NCI-H524 (cell line): ENCODE measurements at regions not wholly inside any gene's neighbourhood (a gene's known extent, or its start where the extent isn't known, plus 50 kb on each side); places are given as distances from the start of the nearest gene placed in this dataset.
"Not testable (repeated sequence)": the region's sequence is repeated elsewhere in the genome, so short reads cannot be mapped to it uniquely, and the experiment has no call there.

ENCODE experiments used
- DNase-seq, 2 experiments: peaks; one replicate each; lab custom pipeline; 2025; lab: John Stamatoyannopoulos, UW

GRCh38 chr5:68803881-68804319, 289.9 kb upstream of the SLC30A5 start:
- DNase-seq: peak; percentile 37 to 75

GRCh38 chr5:68804343-68804742, 289.5 kb upstream of the SLC30A5 start:
- no peak for DNase-seq

GRCh38 chr5:68805444-68805843, 288.4 kb upstream of the SLC30A5 start:
- DNase-seq: no peak

GRCh38 chr5:68817632-68818031, 276.2 kb upstream of the SLC30A5 start:
- no peak for DNase-seq

- DNase-seq: no peak
Observed at GRCh38 chr5:68818057-68818695, 275.6 kb upstream of the SLC30A5 start.

- peak in 1 of 2 experiments; percentile 46 for DNase-seq
Observed at GRCh38 chr5:68818870-68819269, 274.9 kb upstream of the SLC30A5 start.

GRCh38 chr5:68821056-68821455, 272.8 kb upstream of the SLC30A5 start:
- no peak for DNase-seq

GRCh38 chr5:68822796-68823195, 271.0 kb upstream of the SLC30A5 start:
- DNase-seq: no peak

GRCh38 chr5:68823301-68823700, 270.5 kb upstream of the SLC30A5 start:
- no peak for DNase-seq

- no peak for DNase-seq
Observed at GRCh38 chr5:68830377-68830898, 263.4 kb upstream of the SLC30A5 start.

GRCh38 chr5:68834491-68834981, 259.3 kb upstream of the SLC30A5 start:
- DNase-seq: no peak

- no peak for DNase-seq
Observed at GRCh38 chr5:68838157-68838718, 255.6 kb upstream of the SLC30A5 start.

GRCh38 chr5:68839019-68839552, 254.7 kb upstream of the SLC30A5 start:
- DNase-seq: no peak

GRCh38 chr5:68843624-68844364, 250.0 kb upstream of the SLC30A5 start:
- DNase-seq: peak in 1 of 2 experiments; percentile 35

GRCh38 chr5:68845131-68845530, 248.7 kb upstream of the SLC30A5 start:
- no peak for DNase-seq

- DNase-seq: no peak
Observed at GRCh38 chr5:68846828-68847227, 247.0 kb upstream of the SLC30A5 start.

GRCh38 chr5:68848091-68848490, 245.7 kb upstream of the SLC30A5 start:
- no peak for DNase-seq

GRCh38 chr5:68849103-68849502, 244.7 kb upstream of the SLC30A5 start:
- DNase-seq: no peak

- no peak for DNase-seq
Observed at GRCh38 chr5:68849906-68850305, 243.9 kb upstream of the SLC30A5 start.

GRCh38 chr5:68861099-68861498, 232.7 kb upstream of the SLC30A5 start:
- DNase-seq: no peak

- DNase-seq: no peak
Observed at GRCh38 chr5:68862560-68862959, 231.3 kb upstream of the SLC30A5 start.

- DNase-seq: not testable (repeated sequence)
Observed at GRCh38 chr5:68865192-68865591, 228.6 kb upstream of the SLC30A5 start.
